NCI-H2107 treated with DMSO at 0.1 percent for 48 hours (cell line): ENCODE measurements at regions not wholly inside any gene's neighbourhood (a gene's known extent, or its start where the extent isn't known, plus 50 kb on each side); places are given as distances from the start of the nearest gene placed in this dataset.
"Not testable (repeated sequence)": the region's sequence is repeated elsewhere in the genome, so short reads cannot be mapped to it uniquely, and the experiment has no call there.

ENCODE experiments used
- DNase-seq: peaks from one replicate; lab custom pipeline; 2025; ENCODE audit not compliant: unreplicated experiment; lab: John Stamatoyannopoulos, UW

GRCh38 chr11:37496201-37496600, 898.2 kb upstream of the RAG2 start:
- no peak for DNase-seq

GRCh38 chr11:37484298-37484697, 886.3 kb upstream of the RAG2 start:
- DNase-seq: no peak

- no peak for DNase-seq
Measured at GRCh38 chr11:37483761-37484160, 885.7 kb upstream of the RAG2 start.

DNA sequence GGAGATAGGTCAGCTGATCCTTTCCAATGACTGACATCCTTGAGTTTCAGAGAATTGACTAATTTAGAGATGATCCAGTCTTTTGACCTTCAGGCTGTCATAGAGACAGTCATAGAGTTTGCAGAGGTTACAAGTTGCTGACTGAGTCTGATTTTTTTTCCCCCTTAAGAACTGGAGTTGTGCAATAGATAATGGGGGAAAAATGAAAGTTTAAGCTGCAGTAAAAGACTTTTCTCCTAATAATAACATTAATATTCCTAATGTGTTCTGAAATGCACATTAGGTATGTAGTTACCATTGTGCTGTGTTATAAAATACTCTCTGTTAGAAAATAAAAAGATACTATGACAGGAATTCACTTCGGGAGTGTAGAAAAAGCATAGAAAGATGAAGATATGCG, 876.9 kb upstream of the RAG2 start:
- no peak for DNase-seq

GRCh38 chr11:37468344-37468743, 870.3 kb upstream of the RAG2 start:
- no peak for DNase-seq

- DNase-seq: no peak
Measured at GRCh38 chr11:37465221-37465620, 867.2 kb upstream of the RAG2 start.

GRCh38 chr11:37459456-37459855, 861.4 kb upstream of the RAG2 start:
- no peak for DNase-seq

GRCh38 chr11:37456746-37457145, 858.7 kb upstream of the RAG2 start:
- DNase-seq: no peak

- no peak for DNase-seq
Measured at GRCh38 chr11:37451903-37452302, 853.9 kb upstream of the RAG2 start.

- DNase-seq: no peak
Measured at GRCh38 chr11:37450613-37451012, 852.6 kb upstream of the RAG2 start.

- DNase-seq: peak; percentile 1
Measured at GRCh38 chr11:37449146-37449545, 851.1 kb upstream of the RAG2 start.

DNA sequence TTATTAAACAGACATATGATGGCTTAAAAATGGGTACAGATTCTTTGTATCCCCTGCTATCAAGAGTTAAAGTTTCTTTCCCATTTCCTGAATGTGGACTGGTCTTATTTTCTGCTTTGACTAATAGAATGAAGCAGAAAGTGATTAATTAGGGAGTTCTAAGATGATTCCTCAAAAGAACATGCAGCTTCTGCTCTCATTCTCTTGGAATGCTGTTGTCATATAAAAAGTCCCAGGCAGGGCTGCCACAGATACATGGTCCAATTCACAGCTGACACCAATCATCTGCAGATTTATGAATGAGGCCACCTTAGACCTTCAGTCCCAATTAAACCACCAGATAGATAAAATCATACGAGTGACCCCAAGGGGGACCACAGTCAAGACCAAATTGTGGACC, 844.5 kb upstream of the RAG2 start:
- no peak for DNase-seq

DNA sequence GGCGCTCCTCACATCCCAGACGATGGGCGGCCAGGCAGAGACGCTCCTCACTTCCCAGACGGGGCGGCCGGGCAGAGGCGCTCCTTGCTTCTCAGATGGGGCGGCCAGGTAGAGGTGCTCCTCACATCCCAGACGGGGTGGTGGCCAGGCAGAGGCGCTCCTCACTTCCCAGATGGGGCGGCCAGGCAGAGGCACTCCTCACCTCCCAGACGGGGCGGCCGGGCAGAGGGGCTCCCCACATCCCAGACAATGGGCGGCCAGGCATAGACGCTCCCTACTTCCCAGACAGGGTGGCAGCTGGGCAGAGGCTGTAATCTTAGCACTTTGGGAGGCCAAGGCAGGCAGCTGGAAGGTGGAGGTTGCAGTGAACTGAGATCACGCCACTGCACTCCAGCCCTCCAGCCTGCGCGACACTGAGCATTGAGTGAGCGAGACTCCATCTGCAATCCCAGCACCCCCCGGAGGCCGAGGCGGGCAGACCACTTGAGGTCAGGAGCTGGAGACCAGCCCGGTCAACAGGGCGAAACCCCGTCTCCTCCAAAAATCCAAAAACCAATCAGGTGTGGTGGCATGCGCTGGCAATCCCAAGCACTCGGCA, 833.7 kb upstream of the RAG2 start:
- not testable (repeated sequence) for DNase-seq

GRCh38 chr11:37430966-37431632, 833.1 kb upstream of the RAG2 start:
- DNase-seq: not testable (repeated sequence)

DNA sequence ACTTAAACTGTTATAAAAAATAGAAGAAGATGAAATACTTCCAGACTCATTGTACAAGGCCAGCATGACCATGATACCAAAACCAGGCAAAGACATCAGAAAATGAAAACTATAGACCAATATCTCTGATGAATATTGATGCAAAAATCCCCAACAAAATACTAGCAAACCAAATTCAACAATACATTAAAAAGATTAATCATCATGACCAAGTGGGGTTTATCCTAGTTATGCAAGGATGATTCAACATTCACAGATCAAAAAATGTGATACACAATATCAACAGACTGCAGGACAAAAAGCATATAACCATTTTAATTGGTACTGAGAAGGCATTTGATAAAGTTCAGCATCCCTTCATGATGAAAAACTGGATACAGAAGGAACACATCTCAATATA, 824.5 kb upstream of the RAG2 start:
- no peak for DNase-seq

- DNase-seq: no peak
Measured at GRCh38 chr11:37411289-37411688, 813.3 kb upstream of the RAG2 start.

GRCh38 chr11:37409124-37409523, 811.1 kb upstream of the RAG2 start:
- DNase-seq: no peak

- no peak for DNase-seq
Measured at GRCh38 chr11:37407461-37407860, 809.4 kb upstream of the RAG2 start.

DNA sequence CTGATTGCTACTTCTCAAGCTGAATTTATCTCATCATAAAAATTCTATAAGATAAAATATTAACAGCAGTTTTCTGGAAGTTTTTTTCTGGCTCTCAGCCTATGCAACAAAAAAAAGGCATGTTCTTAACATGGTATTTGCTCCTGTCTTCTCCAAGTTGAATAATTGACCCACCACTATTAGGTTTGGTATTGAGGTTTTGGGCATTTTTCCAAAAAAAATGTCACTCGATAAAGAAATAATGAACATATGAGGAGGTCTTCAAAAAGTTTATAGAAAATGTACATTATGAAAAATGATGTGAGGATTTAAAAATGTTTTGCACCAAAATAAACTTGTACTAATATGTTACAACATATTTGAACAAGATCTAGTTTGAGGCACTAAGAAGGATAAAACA, 808.6 kb upstream of the RAG2 start:
- no peak for DNase-seq

DNA sequence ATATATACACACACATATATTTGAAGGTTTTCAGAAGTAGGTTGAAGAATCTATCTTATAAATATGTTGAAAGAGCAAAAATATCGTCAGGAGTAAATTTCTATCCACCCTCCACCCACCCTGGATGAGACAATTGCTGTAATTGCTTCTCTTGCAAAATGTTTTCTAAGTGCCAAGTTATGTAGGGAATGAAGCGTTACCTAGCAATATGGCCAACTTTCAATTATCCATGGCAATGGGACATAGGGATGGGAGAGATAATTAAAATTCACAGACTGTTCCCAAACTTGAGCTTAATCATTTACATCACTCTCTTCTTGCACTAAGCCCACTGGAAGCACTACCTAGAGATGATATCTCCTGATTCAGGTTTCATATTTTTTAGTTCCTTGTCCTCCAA, 806.2 kb upstream of the RAG2 start:
- no peak for DNase-seq

DNA sequence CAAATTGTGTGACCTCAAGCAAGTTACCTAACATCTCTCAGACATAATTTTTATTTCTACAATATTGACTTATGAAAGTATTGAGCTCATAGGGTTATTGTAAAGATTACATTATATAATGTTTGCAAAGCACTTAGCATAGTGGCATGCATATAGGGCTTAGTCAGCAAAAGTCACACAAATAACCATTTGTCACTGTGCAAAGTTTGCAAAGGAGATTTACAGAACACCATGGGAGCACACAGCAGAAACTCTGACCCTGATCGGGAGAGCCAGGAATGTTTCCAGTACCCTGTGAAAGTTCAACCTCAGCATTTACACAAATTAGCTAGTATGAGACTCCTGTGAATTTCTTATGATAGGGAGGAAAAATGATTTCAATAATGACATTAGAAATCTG, 804.6 kb upstream of the RAG2 start:
- DNase-seq: no peak

GRCh38 chr11:37394236-37394870, 796.3 kb upstream of the RAG2 start:
- no peak for DNase-seq

DNA sequence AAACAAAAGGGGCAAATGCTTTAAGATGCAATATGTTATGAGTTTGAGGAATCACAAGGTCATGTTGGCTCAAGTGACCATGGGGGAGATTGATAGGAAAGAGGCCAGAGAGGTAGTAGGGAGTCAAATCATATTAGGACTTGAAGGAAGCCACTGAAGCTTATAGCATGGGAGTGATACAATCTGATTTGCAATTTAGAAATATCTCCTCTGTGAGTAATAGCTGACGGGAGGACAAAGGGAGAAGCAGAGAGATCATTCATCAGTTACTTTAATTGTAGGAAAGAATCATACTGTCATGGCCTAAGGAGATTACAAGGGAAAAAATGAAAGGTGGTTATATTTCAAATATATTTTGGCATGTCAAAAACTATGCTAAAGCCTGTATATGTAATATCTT, 793.6 kb upstream of the RAG2 start:
- no peak for DNase-seq
